Type B pancreatic cell (in vitro differentiated cells): ENCODE measurements at regions not wholly inside any gene's neighbourhood (a gene's known extent, or its start where the extent isn't known, plus 50 kb on each side); places are given as distances from the start of the nearest gene placed in this dataset.
"Not testable (repeated sequence)": the region's sequence is repeated elsewhere in the genome, so short reads cannot be mapped to it uniquely, and the experiment has no call there.

ENCODE experiments used
- DNase-seq: peaks from one replicate; pipeline ENCODE4 v3.0.0; 2021; ENCODE audit warnings: mixed read lengths; ENCODE audit not compliant: unreplicated experiment; ENCODE audit errors: extremely low spot score
- H3K27ac Mint-ChIP-seq: 2 replicates; pipeline ENCODE4 v1.8.0; 2021; ENCODE audit warnings: mild to moderate bottlenecking, mixed read lengths
- H3K27me3 Mint-ChIP-seq: 2 replicates; pipeline ENCODE4 v1.8.0; 2021; ENCODE audit warnings: mixed read lengths
- H3K36me3 Mint-ChIP-seq: 2 replicates; pipeline ENCODE4 v1.8.0; 2021; ENCODE audit warnings: mixed read lengths
- H3K4me1 Mint-ChIP-seq: one replicate; pipeline ENCODE4 v1.8.0; 2021; ENCODE audit warnings: mixed read lengths; ENCODE audit not compliant: unreplicated experiment
- H3K4me3 Mint-ChIP-seq: 2 replicates; pipeline ENCODE4 v1.8.0; 2021; ENCODE audit warnings: mild to moderate bottlenecking, mixed read lengths
- H3K9me3 Mint-ChIP-seq: 2 replicates; pipeline ENCODE4 v1.8.0; 2021; ENCODE audit warnings: mixed read lengths
- CTCF ChIP-seq: fragments of 200-600 bp; sonication (generic); conservative IDR thresholded peaks from 2 replicates; pipeline ENCODE4 v1.5.0; 2021; ENCODE audit warnings: antibody characterized with exemption, mild to moderate bottlenecking

- peaks cover 5% of the 10 kb centered on the region for H3K4me1 Mint-ChIP-seq
- DNase-seq: no peak
- TF ChIP-seq CTCF: no peak
- H3K9me3 Mint-ChIP-seq: no peaks in the 10 kb centered on the region
- H3K36me3 Mint-ChIP-seq: no peaks in the 10 kb centered on the region
- H3K27me3 Mint-ChIP-seq: peaks cover 8% of the 10 kb centered on the region
- no peak overlapping the region for H3K4me3 Mint-ChIP-seq
- no peak overlapping the region for H3K27ac Mint-ChIP-seq
Observed at GRCh38 chr2:130289780-130290179, 52.9 kb upstream of the IMP4 start.

- no peak overlapping the region for H3K27ac Mint-ChIP-seq
- H3K36me3 Mint-ChIP-seq: no peaks in the 10 kb centered on the region
- TF ChIP-seq CTCF: no peak
- DNase-seq: no peak
- peaks cover 5% of the 10 kb centered on the region for H3K4me1 Mint-ChIP-seq
- H3K4me3 Mint-ChIP-seq: no peak overlapping the region
- H3K27me3 Mint-ChIP-seq: peaks cover 3% of the 10 kb centered on the region
- H3K9me3 Mint-ChIP-seq: no peaks in the 10 kb centered on the region
Observed at GRCh38 chr2:130288467-130289403, 54.0 kb upstream of the IMP4 start.

DNA sequence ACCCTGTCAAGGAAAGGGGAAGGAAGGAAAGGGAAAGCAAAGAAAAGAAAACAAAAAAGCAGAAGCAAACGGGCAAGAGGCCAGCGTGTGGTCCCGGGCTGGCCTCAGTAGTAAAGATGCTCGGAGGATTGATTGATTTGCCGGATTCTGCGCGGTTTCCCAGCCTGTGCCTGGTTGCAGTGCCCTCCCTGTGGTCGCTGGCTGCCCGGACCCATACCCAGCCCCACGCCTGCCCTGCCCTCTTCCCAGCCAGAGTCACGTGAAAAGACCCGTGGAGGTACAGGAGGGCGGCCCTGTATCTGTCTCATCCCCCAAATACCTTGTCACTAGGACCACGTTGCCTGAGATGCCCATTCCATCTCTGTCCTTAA lies 55.1 kb upstream of the IMP4 start:
- TF ChIP-seq CTCF: no peak
- H3K27ac Mint-ChIP-seq: no peak overlapping the region

DNA sequence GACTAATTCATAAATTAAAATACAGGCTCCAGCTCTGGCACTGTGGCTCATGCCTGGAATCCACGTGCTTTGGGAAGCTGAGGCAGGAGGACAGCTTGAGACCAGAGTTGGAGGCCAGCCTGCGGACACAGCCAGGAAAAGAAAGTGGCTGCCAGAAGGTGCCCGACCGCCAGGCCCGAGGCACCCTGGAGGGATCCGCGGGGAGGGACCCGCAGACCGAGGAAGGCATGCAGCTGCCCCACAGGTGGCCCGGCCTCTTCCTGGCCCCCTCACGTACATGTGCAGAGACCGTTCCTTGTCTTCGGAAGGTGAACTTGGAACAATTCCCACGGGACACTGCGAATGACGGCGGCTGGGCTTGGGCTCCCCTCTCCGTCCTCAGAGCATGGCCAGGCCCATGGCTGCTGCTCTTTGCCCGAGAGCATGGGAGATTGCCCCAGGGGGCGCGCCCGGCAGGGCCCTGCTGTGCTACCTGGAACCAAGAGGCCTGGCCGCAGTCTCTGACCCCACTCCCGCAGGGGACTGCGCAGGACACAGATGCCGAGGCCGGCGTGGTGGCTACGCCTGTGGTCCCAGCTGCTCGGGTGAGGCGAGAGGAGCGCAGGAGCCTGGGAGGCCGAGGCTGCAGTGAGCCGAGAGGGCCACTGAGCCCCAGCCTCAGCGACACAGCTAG lies 55.6 kb upstream of the IMP4 start:
- H3K27me3 Mint-ChIP-seq: no peaks in the 10 kb centered on the region
- H3K4me3 Mint-ChIP-seq: no peak overlapping the region
- no peak overlapping the region for H3K27ac Mint-ChIP-seq
- no peaks in the 10 kb centered on the region for H3K36me3 Mint-ChIP-seq
- no peak for DNase-seq
- TF ChIP-seq CTCF: no peak
- peaks cover 5% of the 10 kb centered on the region for H3K4me1 Mint-ChIP-seq
- H3K9me3 Mint-ChIP-seq: no peaks in the 10 kb centered on the region

More for the DNA sequence above, 55.1 kb upstream of the IMP4 start:
- H3K27me3 Mint-ChIP-seq: no peaks in the 10 kb centered on the region
- H3K36me3 Mint-ChIP-seq: no peaks in the 10 kb centered on the region
- peaks cover 5% of the 10 kb centered on the region for H3K4me1 Mint-ChIP-seq
- no peaks in the 10 kb centered on the region for H3K9me3 Mint-ChIP-seq
- no peak overlapping the region for H3K4me3 Mint-ChIP-seq
- no peak for DNase-seq

- not testable (repeated sequence) for H3K27me3 Mint-ChIP-seq, H3K27ac Mint-ChIP-seq, DNase-seq
Observed at GRCh38 chr2:130283341-130283869, 59.3 kb upstream of the IMP4 start.

DNA sequence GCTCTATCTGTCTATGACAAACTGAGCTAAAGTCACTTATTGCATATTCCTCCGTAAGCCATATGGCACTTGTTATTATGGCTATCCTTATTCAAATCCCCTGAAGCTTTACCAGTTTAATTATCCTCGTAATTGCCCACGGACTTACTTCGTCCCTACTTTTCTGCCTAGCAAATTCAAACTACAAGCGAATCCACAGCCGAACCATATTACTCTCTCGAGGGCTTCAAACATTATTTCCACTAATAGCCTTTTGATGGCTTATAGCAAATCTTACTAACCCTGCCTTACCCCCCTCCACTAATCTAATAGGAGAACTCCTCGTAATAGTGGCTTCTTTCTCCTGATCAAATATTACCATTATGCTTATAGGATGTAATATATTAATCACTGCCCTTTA lies 63.1 kb upstream of the IMP4 start:
- not testable (repeated sequence) for H3K36me3 Mint-ChIP-seq, H3K27me3 Mint-ChIP-seq, H3K9me3 Mint-ChIP-seq, H3K4me3 Mint-ChIP-seq, DNase-seq, H3K27ac Mint-ChIP-seq, H3K4me1 Mint-ChIP-seq

More at GRCh38 chr2:130283341-130283869, 59.3 kb upstream of the IMP4 start:
- H3K36me3 Mint-ChIP-seq, H3K4me1 Mint-ChIP-seq, H3K4me3 Mint-ChIP-seq, H3K9me3 Mint-ChIP-seq: not testable (repeated sequence)

- not testable (repeated sequence) for H3K9me3 Mint-ChIP-seq, H3K27me3 Mint-ChIP-seq, H3K27ac Mint-ChIP-seq, H3K4me3 Mint-ChIP-seq, DNase-seq, H3K4me1 Mint-ChIP-seq, H3K36me3 Mint-ChIP-seq
Observed at GRCh38 chr2:130268333-130268732, 70.1 kb upstream of the TUBA3E start.

DNA sequence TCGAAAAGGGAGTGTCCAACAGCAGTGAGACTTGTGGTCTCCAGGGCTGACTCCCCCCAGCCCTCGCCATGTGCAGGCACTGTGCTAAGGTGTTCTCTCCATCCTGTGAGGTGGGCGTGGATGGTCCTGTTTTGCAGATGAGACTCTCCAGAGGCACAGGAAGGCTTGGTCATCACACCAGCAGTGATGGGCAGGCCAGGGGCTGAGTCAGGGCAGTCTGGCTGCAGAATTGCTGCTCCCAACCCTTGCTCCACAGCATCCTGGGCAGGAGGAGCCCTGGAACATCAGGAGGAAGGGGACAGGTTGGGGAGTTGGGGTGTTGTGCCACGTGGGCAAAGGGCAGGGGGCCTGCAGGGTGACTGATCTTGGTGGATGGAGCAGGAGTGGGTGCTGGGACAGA lies 69.3 kb upstream of the TUBA3E start:
- not testable (repeated sequence) for H3K27me3 Mint-ChIP-seq, DNase-seq, H3K36me3 Mint-ChIP-seq, H3K4me1 Mint-ChIP-seq, H3K9me3 Mint-ChIP-seq, H3K27ac Mint-ChIP-seq, H3K4me3 Mint-ChIP-seq

DNA sequence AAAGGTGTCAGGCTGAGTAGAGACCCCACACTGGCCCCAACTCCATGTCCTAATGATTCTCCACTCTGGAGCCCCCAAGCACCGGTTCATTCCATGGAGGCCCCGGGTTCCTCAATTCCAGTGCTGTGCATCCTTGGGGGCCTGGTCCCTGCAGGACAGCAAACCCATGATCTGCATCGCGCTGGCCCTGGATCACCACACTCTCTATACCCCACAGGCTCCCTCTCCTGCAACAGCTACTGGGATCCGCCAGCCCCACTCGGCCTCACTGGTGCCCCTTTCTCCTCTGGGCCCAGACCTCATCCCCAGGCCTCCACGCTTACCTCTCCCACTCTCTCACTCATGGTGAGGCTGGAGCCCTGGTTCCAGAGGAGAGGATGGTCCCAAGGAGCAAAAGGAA lies 68.6 kb upstream of the TUBA3E start:
- H3K4me1 Mint-ChIP-seq, H3K4me3 Mint-ChIP-seq, H3K9me3 Mint-ChIP-seq, DNase-seq, H3K36me3 Mint-ChIP-seq, H3K27me3 Mint-ChIP-seq, H3K27ac Mint-ChIP-seq: not testable (repeated sequence)
